ENCODE measurements at regions not wholly inside any gene's neighbourhood (a gene's known extent, or its start where the extent isn't known, plus 50 kb on each side); places are given as distances from the start of the nearest gene placed in this dataset.
"Not testable (repeated sequence)": the region's sequence is repeated elsewhere in the genome, so short reads cannot be mapped to it uniquely, and the experiment has no call there.

DNA sequence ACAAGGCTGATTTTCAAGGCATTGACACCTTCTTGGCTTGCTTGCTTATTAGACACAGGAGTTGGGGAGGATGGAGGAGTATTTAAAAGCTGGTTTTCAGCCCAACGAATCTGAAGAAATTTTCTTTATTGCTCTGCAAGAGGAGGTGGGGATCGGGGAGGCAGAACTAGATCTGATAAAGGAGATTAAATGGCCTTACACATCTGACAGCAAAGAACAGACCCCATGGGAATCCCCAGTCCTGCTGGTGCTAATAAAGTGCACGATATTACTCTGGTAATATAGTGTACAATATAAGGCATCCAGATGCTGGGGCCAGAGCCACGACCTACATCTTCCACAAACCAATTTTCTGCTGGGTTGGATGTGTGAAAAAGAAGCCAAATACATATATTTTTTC lies 323.0 kb downstream of the OMA1 start:
- Mint-ChIP-seq H3K36me3 (no peaks in the 10 kb centered on the region), H3K4me1 (no peaks in the 10 kb centered on the region), H3K27ac (no peak overlapping the region), H3K9me3 (no peaks in the 10 kb centered on the region), H3K27me3 (no peaks in the 10 kb centered on the region), H3K4me3 (no peak overlapping the region)

DNA sequence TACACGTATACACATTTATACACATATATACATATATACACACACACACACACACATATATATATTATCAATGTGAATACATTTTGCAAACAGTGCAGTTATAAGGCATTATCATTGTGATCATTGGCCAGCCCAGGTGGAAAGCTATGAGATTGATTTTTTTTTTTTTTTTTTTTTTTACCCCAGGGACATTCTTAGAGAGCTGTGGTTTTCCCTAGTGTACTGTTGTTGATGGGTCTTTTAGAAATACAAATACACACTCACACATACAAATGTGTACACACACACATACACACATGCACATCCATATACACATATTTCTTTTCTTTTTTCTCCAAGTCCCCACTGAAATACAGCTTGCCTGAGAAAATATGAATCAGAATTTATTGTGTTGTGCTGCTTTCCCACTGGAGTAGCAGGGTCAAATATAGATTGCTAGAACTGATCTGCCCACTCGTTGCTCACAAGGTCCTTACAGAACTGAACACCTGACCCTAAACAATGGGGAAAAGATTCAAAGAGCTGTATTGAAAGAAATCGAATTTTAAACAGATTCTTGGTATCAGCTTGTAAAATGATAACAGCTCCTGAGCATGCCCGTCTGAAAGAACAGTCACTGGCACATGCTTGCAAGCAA lies 325.6 kb downstream of the OMA1 start:
- H3K27ac Mint-ChIP-seq: no peak overlapping the region
- no peaks in the 10 kb centered on the region for H3K36me3 Mint-ChIP-seq
- H3K4me3 Mint-ChIP-seq: no peak overlapping the region
- no peaks in the 10 kb centered on the region for H3K27me3 Mint-ChIP-seq
- H3K9me3 Mint-ChIP-seq: no peaks in the 10 kb centered on the region
- H3K4me1 Mint-ChIP-seq: no peaks in the 10 kb centered on the region

DNA sequence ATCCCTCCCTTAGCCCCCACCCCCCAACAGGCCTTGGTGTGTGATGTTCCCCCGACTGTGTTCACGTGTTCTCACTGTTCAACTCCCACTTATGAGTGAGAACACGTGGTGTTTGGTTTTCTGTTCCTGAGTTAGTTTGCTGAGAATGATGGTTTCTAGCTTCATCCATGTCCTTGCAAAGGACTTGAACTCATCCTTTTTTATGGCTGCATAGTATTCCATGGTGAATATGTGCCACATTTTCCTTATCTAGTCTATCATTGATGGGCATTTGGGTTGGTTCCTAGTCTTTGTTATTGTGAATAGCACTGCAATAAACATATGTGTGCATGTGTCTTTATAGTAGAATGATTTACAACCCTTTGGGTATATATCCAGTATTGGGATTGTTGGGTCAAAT lies 330.4 kb downstream of the OMA1 start:
- H3K4me1 Mint-ChIP-seq, H3K27me3 Mint-ChIP-seq, H3K36me3 Mint-ChIP-seq, H3K27ac Mint-ChIP-seq, H3K4me3 Mint-ChIP-seq, H3K9me3 Mint-ChIP-seq: not testable (repeated sequence)

DNA sequence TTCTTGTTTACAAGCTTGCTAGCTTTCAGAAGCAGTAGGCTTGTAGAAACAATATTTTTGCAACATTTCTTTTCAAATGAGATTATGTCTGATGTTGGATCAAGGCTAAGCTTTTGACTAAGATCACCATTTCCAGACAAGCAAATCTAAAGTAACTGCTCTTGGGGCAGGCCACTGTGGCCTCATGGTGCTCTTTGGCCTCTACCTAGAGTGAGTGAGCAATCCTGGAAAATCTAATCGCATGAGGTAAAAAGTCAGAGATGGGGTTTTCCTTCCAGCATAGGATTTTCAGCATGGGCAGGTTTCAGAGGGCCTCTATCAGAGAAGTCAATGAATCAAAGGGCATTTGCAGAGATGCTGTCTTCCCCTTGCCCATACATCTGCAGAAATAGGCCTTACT lies 331.9 kb downstream of the OMA1 start:
- H3K4me3 Mint-ChIP-seq: no peak overlapping the region
- H3K27me3 Mint-ChIP-seq: no peaks in the 10 kb centered on the region
- no peaks in the 10 kb centered on the region for H3K9me3 Mint-ChIP-seq
- H3K27ac Mint-ChIP-seq: no peak overlapping the region
- no peaks in the 10 kb centered on the region for H3K36me3 Mint-ChIP-seq
- no peaks in the 10 kb centered on the region for H3K4me1 Mint-ChIP-seq

DNA sequence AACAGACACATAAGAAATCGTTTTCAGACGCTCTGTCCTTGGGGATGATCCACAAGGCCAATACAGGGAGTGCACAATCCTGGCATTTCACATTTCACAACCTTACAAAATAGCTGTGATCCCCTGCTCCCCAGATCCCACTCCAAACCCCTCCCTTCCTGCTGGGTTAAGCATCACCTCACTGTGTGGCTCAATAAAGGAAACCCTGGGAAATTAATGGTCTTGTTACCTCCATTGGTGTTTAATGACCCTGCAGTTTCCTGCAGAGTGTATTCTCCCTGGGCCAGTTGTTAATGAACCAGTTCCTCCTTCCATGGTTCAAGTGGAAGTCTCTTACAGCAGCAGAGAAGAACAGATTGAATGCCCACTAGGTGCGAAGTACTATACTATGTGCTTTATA lies 334.7 kb downstream of the OMA1 start:
- H3K9me3 Mint-ChIP-seq: no peaks in the 10 kb centered on the region
- H3K36me3 Mint-ChIP-seq: no peaks in the 10 kb centered on the region
- H3K4me1 Mint-ChIP-seq: no peaks in the 10 kb centered on the region
- no peak overlapping the region for H3K4me3 Mint-ChIP-seq
- no peaks in the 10 kb centered on the region for H3K27me3 Mint-ChIP-seq
- H3K27ac Mint-ChIP-seq: no peak overlapping the region

DNA sequence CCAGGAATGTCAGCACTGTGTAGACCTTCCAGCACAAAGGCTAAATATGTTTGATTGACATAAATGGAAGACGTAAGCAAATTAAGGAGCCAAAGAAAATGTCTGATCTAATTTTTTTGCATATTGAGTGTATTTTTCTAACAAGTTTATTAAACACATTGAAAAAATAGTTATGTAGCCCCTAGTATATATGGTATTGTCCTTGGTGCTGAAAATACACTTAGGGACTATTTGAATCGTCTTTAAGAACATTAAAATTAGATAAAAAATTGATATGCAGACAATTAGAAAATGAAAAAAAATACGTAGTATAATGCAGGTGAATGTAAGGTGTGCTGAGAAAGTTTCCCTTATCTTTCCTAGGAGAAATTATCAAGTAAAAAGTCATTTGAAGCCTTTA lies 337.0 kb downstream of the OMA1 start:
- no peak overlapping the region for H3K27ac Mint-ChIP-seq
- H3K9me3 Mint-ChIP-seq: no peaks in the 10 kb centered on the region
- no peak overlapping the region for H3K4me3 Mint-ChIP-seq
- H3K27me3 Mint-ChIP-seq: no peaks in the 10 kb centered on the region
- no peaks in the 10 kb centered on the region for H3K4me1 Mint-ChIP-seq
- H3K36me3 Mint-ChIP-seq: no peaks in the 10 kb centered on the region

DNA sequence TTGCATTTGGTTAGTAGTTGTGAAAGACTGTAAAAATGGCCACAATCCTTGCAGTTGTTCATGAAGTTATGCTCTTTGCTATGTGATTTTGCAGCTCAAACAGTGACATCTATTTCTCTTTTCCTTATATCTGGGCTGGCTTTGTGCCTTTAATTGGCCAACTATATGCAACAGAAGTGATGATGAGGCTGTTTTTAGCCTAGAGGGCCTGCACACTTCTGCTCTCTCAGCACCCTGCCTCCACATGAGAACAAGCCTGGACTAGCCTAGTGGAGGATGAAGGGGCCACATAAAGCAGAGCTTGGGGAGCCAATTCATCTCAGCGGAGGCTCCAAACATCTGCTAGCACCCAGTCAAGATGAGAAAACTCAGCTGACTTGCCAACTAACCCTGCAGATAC lies 339.8 kb downstream of the OMA1 start:
- Mint-ChIP-seq H3K4me1 (no peaks in the 10 kb centered on the region), H3K4me3 (no peak overlapping the region), H3K27ac (no peak overlapping the region), H3K27me3 (peaks cover 4% of the 10 kb centered on the region), H3K36me3 (no peaks in the 10 kb centered on the region), H3K9me3 (no peaks in the 10 kb centered on the region)

DNA sequence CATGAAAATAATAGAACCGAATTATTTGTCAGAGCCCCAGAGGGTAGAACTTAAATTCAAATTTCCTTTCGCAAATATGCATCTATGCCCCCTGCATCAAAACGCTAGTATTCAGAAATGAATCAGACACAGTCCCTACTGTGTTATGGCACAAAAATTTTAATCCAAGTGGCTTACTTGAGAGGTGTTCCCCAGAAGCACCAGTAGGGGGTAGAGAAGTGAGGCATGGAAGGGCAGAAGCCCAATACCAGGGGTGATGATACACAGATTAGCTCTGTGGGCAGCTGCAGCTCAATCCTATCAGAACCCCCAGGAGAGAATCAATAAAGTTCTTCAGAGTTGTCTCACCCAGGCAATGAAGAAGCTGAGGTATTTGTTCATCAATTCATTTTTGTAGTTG lies 342.2 kb downstream of the OMA1 start:
- Mint-ChIP-seq H3K36me3 (no peaks in the 10 kb centered on the region), H3K4me1 (no peaks in the 10 kb centered on the region), H3K27me3 (peaks cover 6% of the 10 kb centered on the region), H3K9me3 (no peaks in the 10 kb centered on the region), H3K4me3 (no peak overlapping the region), H3K27ac (no peak overlapping the region)

DNA sequence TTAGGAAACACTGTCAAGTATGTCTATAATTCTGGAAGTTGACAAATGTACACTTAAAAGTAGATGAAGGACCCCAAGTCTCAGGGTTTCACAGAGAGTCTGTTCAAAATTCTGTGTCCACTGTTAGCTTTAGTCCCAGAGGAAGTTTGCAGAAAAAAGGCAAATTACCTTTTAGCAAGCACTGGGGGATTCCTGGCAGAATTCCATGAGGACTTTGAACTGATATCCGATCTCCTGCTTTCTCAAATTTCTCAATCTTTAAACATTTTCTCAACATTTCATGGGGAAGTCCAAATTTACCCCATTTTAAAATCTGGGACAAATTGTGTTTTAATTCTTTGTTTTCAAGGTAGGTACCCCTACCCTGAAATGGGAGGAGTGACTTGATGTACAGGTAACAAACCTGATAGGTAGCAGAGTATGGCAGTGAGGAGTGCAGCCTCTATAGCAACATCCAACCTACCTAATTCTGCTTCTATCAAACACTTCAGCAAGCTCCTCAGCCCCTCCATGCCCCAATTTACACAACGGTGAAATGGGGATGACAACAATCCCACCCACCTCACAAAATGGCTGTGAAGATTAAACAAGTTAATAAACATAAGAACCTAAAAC lies 344.9 kb downstream of the OMA1 start:
- no peak overlapping the region for H3K27ac Mint-ChIP-seq
- no peaks in the 10 kb centered on the region for H3K36me3 Mint-ChIP-seq
- H3K4me3 Mint-ChIP-seq: no peak overlapping the region
- peaks cover 8% of the 10 kb centered on the region for H3K27me3 Mint-ChIP-seq
- no peaks in the 10 kb centered on the region for H3K9me3 Mint-ChIP-seq
- no peaks in the 10 kb centered on the region for H3K4me1 Mint-ChIP-seq

DNA sequence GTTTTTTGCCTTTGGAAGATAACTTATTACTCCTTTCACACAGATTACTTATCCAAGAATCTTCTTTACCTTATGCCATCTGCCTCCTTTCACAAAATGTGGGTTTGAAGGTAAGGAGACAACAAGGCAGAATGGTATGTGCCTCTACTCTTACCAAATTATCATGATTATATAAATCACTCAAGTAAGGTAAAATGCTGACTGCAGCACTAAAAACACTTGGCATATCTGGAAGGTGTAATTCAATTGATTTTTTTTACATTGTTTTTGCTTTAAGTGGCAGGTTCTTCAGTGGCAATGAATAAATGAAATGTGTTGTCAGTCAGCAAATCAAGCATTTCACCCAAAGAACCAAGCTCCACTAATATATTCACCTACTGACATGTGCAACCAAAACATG lies 346.1 kb downstream of the OMA1 start:
- Mint-ChIP-seq H3K27me3 (peaks cover 8% of the 10 kb centered on the region), H3K36me3 (no peaks in the 10 kb centered on the region), H3K4me1 (no peaks in the 10 kb centered on the region), H3K27ac (no peak overlapping the region), H3K9me3 (no peaks in the 10 kb centered on the region), H3K4me3 (no peak overlapping the region)

DNA sequence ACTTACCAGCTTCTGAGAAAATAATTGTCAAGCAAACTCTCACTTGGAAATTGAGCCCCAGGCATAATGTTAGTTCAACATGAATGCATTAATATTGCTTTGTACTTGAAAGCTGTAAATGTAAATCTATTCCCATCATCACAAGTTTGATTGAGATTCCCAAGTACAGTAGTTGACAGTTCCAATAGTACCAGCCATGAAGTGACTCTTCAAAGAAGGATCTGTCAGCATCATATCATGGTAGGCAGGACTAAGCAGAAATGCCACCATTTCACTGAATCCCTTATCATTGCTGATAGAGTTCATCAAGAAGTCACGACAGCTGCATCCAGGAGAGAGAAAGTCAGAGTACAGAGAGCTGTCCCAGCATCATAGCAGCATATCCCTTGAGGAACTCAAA lies 348.7 kb downstream of the OMA1 start:
- no peaks in the 10 kb centered on the region for H3K36me3 Mint-ChIP-seq
- H3K9me3 Mint-ChIP-seq: no peaks in the 10 kb centered on the region
- peaks cover 6% of the 10 kb centered on the region for H3K27me3 Mint-ChIP-seq
- H3K27ac Mint-ChIP-seq: no peak overlapping the region
- no peak overlapping the region for H3K4me3 Mint-ChIP-seq
- H3K4me1 Mint-ChIP-seq: no peaks in the 10 kb centered on the region

DNA sequence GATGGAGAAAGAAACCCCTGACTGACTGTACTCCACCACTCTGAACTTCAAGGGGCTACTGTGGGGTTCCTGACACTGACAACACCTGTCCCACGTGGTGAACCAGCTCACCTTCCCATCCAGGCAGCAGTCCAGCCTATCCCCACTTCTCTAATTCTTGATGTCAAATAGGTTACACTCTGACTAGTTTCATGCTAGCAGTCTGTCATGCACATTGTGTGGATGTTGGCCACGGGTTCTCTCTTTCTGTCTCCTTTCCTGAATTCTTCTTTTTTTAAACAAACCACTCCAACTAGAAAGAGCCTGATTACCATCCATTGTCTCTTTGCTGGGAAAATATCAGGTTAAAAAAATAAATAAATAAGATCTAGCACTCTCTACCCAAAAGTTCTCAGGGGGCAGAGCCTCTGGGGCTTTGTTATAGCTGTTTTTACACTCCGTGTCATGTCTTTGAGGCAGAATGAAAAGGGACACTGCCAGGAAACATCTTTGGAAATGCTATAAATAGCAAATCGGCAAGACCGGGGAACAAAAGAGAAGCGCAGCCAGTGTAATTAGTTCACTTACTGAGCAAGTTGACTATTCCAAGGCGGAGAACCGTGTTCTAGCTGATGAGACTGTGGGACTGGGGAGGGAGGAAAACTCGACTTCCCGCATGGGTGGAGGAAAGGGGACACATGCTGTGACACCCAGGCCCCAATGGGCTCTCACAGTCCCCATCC lies 356.1 kb downstream of the OMA1 start:
- H3K9me3 Mint-ChIP-seq: no peaks in the 10 kb centered on the region
- H3K4me1 Mint-ChIP-seq: no peaks in the 10 kb centered on the region
- H3K27me3 Mint-ChIP-seq: peaks cover 3% of the 10 kb centered on the region
- no peak overlapping the region for H3K27ac Mint-ChIP-seq
- H3K36me3 Mint-ChIP-seq: no peaks in the 10 kb centered on the region
- no peak overlapping the region for H3K4me3 Mint-ChIP-seq

DNA sequence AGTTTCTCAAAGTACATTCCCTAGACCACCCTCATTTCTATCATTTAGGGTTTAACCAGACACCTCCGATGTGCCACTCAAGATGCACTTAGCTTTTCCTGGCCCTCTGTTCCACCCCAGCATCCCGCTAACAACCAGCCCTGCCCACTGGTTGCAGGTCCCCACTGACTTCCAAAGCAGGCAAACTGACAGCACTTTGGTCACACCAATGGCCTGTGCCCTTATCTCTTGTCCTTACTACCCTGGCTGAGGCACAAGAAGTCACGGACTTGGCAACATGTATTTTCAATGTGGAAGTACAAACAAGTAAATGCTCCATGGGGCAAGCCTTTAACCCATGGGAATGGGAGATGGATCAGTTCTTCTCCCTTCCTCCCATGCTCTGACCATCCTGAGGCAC lies 357.1 kb downstream of the OMA1 start:
- Mint-ChIP-seq H3K4me1 (no peaks in the 10 kb centered on the region), H3K27ac (no peak overlapping the region), H3K4me3 (no peak overlapping the region), H3K27me3 (peaks cover 3% of the 10 kb centered on the region), H3K36me3 (no peaks in the 10 kb centered on the region), H3K9me3 (peaks cover 3% of the 10 kb centered on the region)

DNA sequence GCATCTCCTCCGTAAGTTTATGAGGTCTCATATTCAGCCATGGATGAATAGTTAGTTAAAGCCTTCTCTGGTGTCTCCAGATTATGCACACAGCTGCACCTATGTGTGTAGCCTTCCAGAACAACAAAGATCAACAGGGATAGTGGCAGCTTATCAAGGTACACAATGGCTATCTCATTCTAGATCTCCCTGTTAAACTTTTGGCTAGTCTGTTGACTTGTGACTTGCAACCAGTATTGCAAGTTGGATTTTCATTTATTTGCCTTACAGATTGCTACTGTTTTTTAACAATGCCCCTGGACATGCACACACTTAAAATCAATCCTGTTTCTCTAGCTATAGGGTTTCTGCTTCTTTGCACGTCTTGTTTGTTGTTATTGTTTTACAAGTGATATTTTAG lies 363.2 kb downstream of the OMA1 start:
- Mint-ChIP-seq H3K36me3 (peaks cover 2% of the 10 kb centered on the region), H3K27me3 (peaks cover 2% of the 10 kb centered on the region), H3K4me3 (no peak overlapping the region), H3K9me3 (peaks cover 13% of the 10 kb centered on the region), H3K27ac (no peak overlapping the region), H3K4me1 (no peaks in the 10 kb centered on the region)

DNA sequence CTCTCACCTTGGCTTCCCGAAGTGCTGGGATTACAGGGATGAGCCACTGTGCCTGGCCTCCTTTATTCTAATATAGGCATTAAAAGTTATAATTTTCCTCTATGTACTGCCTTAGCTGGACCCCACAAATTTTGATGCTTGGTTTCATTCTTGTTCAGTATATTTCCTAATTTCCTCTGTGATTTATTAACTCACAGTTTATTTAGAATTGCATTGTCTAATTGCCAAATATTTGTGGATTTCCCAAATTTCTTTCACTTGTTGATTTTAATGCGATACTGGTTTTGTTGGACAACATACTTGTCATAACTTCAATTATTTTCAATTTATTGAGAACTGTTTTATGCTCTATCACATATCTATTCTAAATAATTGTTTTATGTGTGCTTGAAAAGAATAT lies 366.0 kb downstream of the OMA1 start:
- Mint-ChIP-seq H3K27me3 (no peaks in the 10 kb centered on the region), H3K4me1 (no peaks in the 10 kb centered on the region), H3K4me3 (no peak overlapping the region), H3K36me3 (peaks cover 2% of the 10 kb centered on the region), H3K27ac (no peak overlapping the region), H3K9me3 (peaks cover 13% of the 10 kb centered on the region)

DNA sequence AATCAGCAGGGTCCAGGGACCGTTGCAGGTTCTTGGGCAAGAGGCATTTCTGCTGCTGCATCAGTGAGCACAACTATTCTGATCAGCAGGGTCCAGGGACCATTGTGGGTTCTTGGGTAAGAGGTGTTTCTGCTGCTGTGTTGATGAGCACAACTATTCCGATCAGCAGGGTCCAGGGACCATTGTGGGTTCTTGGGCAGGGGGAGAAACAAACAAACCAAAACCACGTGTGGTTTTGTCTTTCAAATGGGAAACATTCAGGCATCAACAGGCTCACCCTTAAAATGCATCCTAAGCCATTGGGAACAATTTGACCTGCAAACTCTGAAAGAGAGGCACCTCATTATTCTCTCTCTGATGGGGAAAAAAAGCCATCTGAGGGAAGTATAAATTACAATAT lies 377.4 kb downstream of the OMA1 start:
- not testable (repeated sequence) for H3K9me3 Mint-ChIP-seq, H3K36me3 Mint-ChIP-seq, H3K4me1 Mint-ChIP-seq, H3K27ac Mint-ChIP-seq, H3K4me3 Mint-ChIP-seq, H3K27me3 Mint-ChIP-seq

DNA sequence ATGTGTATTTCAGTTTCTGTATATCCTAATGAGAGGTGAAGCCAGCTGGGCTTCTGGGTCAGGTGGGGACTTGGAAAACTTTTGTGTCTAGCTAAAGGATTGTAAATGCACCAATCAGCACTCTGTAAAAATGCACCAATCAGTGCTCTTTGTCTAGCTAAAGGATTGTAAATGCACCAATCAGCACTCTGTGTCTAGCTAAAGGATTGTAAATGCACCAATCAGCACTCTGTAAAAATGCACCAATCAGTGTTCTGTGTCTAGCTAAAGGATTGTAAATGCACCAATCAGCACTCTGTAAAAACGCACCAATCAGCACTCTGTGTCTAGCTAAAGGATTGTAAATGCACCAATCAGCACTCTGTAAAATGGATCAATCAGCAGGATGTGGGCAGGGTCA lies 379.4 kb downstream of the OMA1 start:
- H3K4me1 Mint-ChIP-seq, H3K27me3 Mint-ChIP-seq, H3K9me3 Mint-ChIP-seq, H3K27ac Mint-ChIP-seq, H3K4me3 Mint-ChIP-seq, H3K36me3 Mint-ChIP-seq: not testable (repeated sequence)
